Kidney epithelial cell (primary cell): ENCODE measurements at regions not wholly inside any gene's neighbourhood (a gene's known extent, or its start where the extent isn't known, plus 50 kb on each side); places are given as distances from the start of the nearest gene placed in this dataset.

Experiments used
- DNase-seq: peaks from one replicate; pipeline ENCODE4 v3.0.0-alpha.2; 2010; ENCODE audit warnings: low read depth
- H3K27me3 ChIP-seq: 2 replicates; pipeline ENCODE4 v1.6.0; 2011; ENCODE audit warnings: low read length; ENCODE audit not compliant: control insufficient read depth, insufficient read depth
- H3K36me3 ChIP-seq: 2 replicates; pipeline ENCODE4 v1.5.1; 2011; ENCODE audit warnings: low read length; ENCODE audit not compliant: control insufficient read depth, insufficient read depth
- H3K4me3 ChIP-seq: 2 replicates; pipeline ENCODE4 v1.5.1; 2011; ENCODE audit warnings: low read depth, mild to moderate bottlenecking, control low read depth, low read length
- TF ChIP-seq, protein P1 (sequence below): IDR thresholded peaks from 2 replicates; pipeline ENCODE4 v1.5.1; 2011; ENCODE audit warnings: mild to moderate bottlenecking, moderate library complexity, low read length, control low read depth, inconsistent platforms; ENCODE audit not compliant: insufficient read depth, poor library complexity, severe bottlenecking

- TF ChIP-seq, protein P1, sequence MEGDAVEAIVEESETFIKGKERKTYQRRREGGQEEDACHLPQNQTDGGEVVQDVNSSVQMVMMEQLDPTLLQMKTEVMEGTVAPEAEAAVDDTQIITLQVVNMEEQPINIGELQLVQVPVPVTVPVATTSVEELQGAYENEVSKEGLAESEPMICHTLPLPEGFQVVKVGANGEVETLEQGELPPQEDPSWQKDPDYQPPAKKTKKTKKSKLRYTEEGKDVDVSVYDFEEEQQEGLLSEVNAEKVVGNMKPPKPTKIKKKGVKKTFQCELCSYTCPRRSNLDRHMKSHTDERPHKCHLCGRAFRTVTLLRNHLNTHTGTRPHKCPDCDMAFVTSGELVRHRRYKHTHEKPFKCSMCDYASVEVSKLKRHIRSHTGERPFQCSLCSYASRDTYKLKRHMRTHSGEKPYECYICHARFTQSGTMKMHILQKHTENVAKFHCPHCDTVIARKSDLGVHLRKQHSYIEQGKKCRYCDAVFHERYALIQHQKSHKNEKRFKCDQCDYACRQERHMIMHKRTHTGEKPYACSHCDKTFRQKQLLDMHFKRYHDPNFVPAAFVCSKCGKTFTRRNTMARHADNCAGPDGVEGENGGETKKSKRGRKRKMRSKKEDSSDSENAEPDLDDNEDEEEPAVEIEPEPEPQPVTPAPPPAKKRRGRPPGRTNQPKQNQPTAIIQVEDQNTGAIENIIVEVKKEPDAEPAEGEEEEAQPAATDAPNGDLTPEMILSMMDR: no peak
- DNase-seq: no peak
- Histone ChIP-seq H3K36me3 (no peaks in the 10 kb centered on the region), H3K4me3 (no peak overlapping the region), H3K27me3 (no peaks in the 10 kb centered on the region)
Measured at GRCh38 chr5:100974082-100974481, 71.0 kb upstream of the ST8SIA4 start.

- DNase-seq: no peak
- TF ChIP-seq, protein P1: no peak
- H3K4me3 ChIP-seq: no peak overlapping the region
- no peaks in the 10 kb centered on the region for H3K36me3 ChIP-seq
- H3K27me3 ChIP-seq: no peaks in the 10 kb centered on the region
Measured at GRCh38 chr5:100970646-100971255, 67.7 kb upstream of the ST8SIA4 start.

- no peak overlapping the region for H3K4me3 ChIP-seq
- TF ChIP-seq, protein P1: no peak
- no peaks in the 10 kb centered on the region for H3K27me3 ChIP-seq
- H3K36me3 ChIP-seq: no peaks in the 10 kb centered on the region
- no peak for DNase-seq
Measured at GRCh38 chr5:100965291-100965690, 62.2 kb upstream of the ST8SIA4 start.
